C4-2B (cell line): ENCODE measurements at regions not wholly inside any gene's neighbourhood (a gene's known extent, or its start where the extent isn't known, plus 50 kb on each side); places are given as distances from the start of the nearest gene placed in this dataset.
A peak's percentile ranks its signal among the peaks of the same experiment; 100 is the strongest.

Experiments
- H3K27ac ChIP-seq: fragments of 450-650 bp; 2 replicates; pipeline ENCODE4 v1.5.1; 2017
- ZFX ChIP-seq: fragments of 450-650 bp; IDR thresholded peaks from 2 replicates; pipeline ENCODE4 v1.6.1; 2017
- TF ChIP-seq, protein P1 (sequence below): fragments of 450-650 bp; conservative IDR thresholded peaks from 2 replicates; pipeline ENCODE4 v1.5.1; 2017; ENCODE audit warnings: mild to moderate bottlenecking

DNA sequence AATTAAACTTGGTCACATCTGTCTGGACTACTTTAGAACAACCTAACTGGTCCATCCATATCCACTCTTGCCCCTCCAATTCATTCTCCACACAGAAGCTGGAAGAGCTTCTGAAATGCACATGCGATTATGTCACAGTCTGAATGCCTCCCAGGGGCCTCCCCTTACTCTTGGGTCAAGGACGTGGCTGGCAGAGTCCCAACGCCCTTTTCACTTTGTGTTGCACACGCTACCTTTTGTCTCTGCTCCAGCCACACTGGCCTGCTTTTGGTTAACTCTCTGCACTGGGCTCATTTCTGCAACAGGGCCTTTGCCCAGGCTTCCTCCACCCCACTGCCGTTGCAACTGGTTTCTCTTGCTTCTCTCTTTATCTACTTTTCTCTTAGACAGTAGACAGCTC, 245.2 kb downstream of the IL20RB start:
- TF ChIP-seq, protein P1, sequence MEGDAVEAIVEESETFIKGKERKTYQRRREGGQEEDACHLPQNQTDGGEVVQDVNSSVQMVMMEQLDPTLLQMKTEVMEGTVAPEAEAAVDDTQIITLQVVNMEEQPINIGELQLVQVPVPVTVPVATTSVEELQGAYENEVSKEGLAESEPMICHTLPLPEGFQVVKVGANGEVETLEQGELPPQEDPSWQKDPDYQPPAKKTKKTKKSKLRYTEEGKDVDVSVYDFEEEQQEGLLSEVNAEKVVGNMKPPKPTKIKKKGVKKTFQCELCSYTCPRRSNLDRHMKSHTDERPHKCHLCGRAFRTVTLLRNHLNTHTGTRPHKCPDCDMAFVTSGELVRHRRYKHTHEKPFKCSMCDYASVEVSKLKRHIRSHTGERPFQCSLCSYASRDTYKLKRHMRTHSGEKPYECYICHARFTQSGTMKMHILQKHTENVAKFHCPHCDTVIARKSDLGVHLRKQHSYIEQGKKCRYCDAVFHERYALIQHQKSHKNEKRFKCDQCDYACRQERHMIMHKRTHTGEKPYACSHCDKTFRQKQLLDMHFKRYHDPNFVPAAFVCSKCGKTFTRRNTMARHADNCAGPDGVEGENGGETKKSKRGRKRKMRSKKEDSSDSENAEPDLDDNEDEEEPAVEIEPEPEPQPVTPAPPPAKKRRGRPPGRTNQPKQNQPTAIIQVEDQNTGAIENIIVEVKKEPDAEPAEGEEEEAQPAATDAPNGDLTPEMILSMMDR = no peak
- no peak for TF ChIP-seq ZFX
- no peak overlapping the region for H3K27ac ChIP-seq

DNA sequence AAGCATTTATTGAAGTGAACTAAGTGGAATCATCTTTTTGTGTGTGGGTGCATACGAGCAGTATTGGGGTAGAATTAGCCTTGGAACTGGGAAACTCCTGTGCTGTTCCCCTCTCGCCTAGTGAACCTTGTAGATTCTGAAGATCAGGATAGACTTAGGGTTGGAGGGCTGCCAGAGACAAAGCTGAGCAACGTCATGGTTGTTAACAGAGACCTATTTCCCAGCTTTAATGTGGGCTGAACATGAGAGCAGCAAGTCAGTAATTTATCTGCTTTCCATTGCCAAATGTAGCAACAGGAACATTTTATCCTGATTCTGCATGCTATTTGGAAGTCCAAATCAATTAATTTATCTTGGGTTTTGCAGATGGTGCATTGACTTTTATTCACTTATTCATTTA, 246.6 kb downstream of the IL20RB start:
- no peak overlapping the region for H3K27ac ChIP-seq
- TF ChIP-seq, protein P1 = no peak
- no peak for TF ChIP-seq ZFX

DNA sequence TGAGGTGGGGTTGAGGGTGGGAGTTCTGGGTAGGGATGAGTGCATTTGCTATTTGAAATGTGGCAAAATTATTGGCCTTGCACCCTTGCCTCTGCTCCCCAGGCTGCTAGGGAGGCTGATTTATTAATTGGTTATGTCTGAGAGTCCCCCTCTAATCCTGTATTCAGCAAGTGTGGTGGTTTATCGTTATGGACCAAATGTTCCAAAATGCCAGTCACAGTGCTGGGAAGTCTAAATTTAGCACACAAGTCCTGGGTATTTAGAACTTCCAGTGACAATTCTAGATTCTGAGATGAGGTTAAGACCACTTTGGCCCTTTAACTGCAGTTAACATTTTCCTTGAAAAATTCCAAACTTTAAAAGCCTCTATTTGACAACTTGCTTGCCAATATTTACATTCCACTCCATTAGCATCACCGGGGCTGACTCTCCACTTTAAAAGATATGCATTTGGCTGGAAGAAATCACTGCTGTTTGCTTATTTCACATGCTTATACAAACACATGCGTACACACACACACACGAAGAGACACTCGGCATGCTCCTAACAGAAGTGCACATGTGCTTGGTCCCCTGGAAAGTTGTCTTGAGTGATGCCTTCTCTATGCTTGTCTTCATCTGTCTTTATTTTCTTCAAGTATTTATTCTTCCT, 247.7 kb downstream of the IL20RB start:
- no peak overlapping the region for H3K27ac ChIP-seq
- TF ChIP-seq ZFX = no peak
- TF ChIP-seq, protein P1 = no peak

DNA sequence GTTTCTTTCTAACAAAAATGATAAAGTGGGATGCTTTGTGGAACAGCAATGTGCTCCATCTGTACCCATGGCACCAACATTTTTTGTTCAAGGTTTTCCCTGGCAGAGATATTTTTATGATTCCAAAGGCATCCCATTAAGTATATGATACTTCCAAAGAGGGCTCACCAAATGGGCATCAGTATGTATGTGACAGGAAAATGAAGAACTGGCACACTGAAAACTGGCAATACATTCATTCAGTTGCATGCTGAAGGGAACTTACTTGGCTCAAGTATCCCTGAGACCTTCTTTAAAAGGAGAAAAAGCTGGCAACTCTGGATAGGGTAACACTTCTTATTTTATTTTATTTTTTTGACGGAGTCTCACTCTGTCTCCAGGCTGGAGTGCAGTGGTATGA, 249.8 kb downstream of the IL20RB start:
- TF ChIP-seq, protein P1 = no peak
- TF ChIP-seq ZFX = no peak
- H3K27ac ChIP-seq = no peak overlapping the region

DNA sequence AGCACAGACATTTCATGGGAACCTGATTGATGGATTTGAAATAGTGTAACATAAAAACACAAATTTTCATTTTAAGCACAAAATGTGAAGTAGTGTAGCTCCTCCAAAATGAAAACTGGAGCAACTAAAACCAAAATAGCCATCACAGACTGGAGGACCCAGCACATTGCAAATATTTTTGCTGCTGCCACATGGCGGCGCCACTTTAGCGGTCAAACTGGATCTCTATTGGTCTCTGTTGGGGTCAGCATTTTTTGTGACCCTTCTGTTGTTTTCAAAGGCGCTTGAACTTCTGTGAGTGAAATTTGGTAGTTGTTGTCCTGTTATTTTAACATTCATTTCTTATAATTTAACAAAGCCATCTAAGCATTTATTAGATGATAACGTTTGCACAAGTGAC, 259.9 kb downstream of the IL20RB start:
- TF ChIP-seq ZFX = no peak
- TF ChIP-seq, protein P1 = peak; percentile 84
- H3K27ac ChIP-seq = no peak overlapping the region

DNA sequence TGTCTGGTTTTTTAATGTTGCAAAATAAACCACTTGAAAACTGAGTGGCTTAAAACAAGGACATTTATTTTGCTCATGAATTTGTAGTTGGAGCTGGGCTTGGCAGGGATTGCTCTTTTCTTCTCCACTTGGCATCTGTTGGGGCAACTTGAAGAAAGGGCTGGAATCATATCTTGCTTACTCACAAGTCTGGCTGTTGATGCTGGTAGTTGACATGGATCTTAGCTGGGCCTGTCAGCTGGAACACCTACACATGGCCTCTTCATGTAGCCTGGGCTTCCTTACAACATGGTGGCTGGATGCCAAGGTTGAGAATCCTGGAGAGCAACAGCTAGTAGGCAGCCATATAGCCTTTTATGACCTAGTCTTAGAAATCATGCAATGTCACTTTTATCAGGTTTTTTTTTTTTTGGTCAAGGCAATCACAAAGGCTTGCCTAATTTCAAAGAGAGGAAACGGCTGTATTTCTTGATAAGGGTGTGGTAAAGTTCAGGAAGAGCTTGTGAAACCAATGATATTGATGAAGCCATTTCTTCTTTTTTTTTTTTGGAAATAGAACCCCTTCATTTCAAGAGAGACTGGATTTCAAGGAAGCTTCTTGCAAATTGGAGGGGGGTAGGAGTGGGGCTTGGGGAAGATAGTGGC, 262.1 kb downstream of the IL20RB start:
- H3K27ac ChIP-seq = no peak overlapping the region
- TF ChIP-seq ZFX = no peak
- TF ChIP-seq, protein P1 = no peak

DNA sequence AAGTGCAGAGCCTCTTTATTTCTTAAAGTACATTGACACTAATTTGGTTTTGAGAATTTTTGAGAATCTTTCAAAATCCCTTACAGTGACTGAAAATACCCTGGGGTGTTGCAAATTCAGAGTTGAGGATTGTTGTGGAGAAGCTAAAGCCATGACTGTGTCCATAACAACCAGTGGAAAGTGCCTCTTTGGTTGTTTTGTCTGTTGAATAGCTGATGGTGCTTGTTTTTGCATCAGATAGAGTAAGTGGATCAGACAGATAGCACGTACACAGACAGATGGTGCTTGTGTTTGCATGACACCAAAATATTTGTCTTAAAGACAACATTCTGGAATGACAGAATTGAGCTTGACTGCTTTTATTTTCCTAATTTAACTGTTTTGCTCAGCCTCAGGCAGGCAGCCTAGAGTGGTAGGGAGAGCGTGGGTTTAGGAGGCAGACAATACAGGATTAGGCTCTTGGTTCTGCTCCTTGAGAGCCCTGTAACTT, 265.0 kb downstream of the IL20RB start:
- TF ChIP-seq, protein P1 = no peak
- TF ChIP-seq ZFX = no peak

More for the DNA sequence above, 265.0 kb downstream of the IL20RB start:
- no peak overlapping the region for H3K27ac ChIP-seq
